GM12892 (cell line): ENCODE measurements at regions not wholly inside any gene's neighbourhood (a gene's known extent, or its start where the extent isn't known, plus 50 kb on each side); places are given as distances from the start of the nearest gene placed in this dataset.

ENCODE experiments used
- POLR2A ChIP-seq: IDR thresholded peaks from 2 replicates; pipeline ENCODE4 v1.6.1; 2011; ENCODE audit warnings: low read depth, low read length, control low read depth
- TAF1 ChIP-seq: IDR thresholded peaks from 2 replicates; pipeline ENCODE4 v1.6.1; 2011; ENCODE audit warnings: low read depth, mild to moderate bottlenecking, control low read depth, low read length, borderline replicate concordance

- no peak for TF ChIP-seq TAF1
- no peak for TF ChIP-seq POLR2A
Observed at GRCh38 chr2:196284144-196284844, 112.9 kb upstream of the STK17B start.
